Hepatocyte (in vitro differentiated cells): ENCODE measurements at regions not wholly inside any gene's neighbourhood (a gene's known extent, or its start where the extent isn't known, plus 50 kb on each side); places are given as distances from the start of the nearest gene placed in this dataset.

Source experiments
- DNase-seq: peaks from one replicate; pipeline ENCODE4 v3.0.0-alpha.2; 2016; ENCODE audit warnings: low spot score
- H2AFZ ChIP-seq: fragments of 200-600 bp; sonication (generic); 2 replicates; pipeline ENCODE4 v1.6.0; 2016; ENCODE audit warnings: antibody characterized with exemption, mild to moderate bottlenecking
- H3K27ac ChIP-seq: fragments of 200-600 bp; sonication (generic); 2 replicates; pipeline ENCODE4 v1.5.1; 2016; ENCODE audit warnings: mild to moderate bottlenecking
- H3K27me3 ChIP-seq: fragments of 200-600 bp; sonication (generic); 2 replicates; pipeline ENCODE4 v1.6.1; 2016
- H3K36me3 ChIP-seq: fragments of 200-600 bp; sonication (generic); replicated peaks from 2 replicates; pipeline ENCODE4 v1.5.1; 2016; ENCODE audit warnings: low read depth; ENCODE audit not compliant: insufficient read depth
- H3K4me1 ChIP-seq: fragments of 200-600 bp; sonication (generic); 2 replicates; pipeline ENCODE4 v1.5.1; 2016; ENCODE audit warnings: mild to moderate bottlenecking, moderate library complexity; ENCODE audit not compliant: insufficient read depth
- H3K4me2 ChIP-seq: fragments of 200-600 bp; sonication (generic); 2 replicates; pipeline ENCODE4 v1.6.0; 2016
- H3K4me3 ChIP-seq: fragments of 200-600 bp; sonication (generic); 2 replicates; pipeline ENCODE4 v1.5.1; 2016; ENCODE audit warnings: mild to moderate bottlenecking
- H3K79me2 ChIP-seq: fragments of 200-600 bp; sonication (generic); 2 replicates; pipeline ENCODE4 v1.6.0; 2017; ENCODE audit warnings: mild to moderate bottlenecking
- H3K9me2 ChIP-seq: fragments of 200-600 bp; sonication (generic); replicated peaks from 2 replicates; pipeline ENCODE4 v1.6.0; 2017; ENCODE audit warnings: mild to moderate bottlenecking; ENCODE audit not compliant: insufficient read depth
- H3K9me3 ChIP-seq: fragments of 200-600 bp; sonication (generic); 2 replicates; pipeline ENCODE4 v1.5.1; 2016; ENCODE audit warnings: low read depth, mild to moderate bottlenecking
- H4K20me1 ChIP-seq: fragments of 200-600 bp; sonication (generic); 2 replicates; pipeline ENCODE4 v1.6.0; 2016; ENCODE audit warnings: mild to moderate bottlenecking; ENCODE audit not compliant: insufficient read depth, poor library complexity, severe bottlenecking
- CTCF ChIP-seq: fragments of 200-600 bp; sonication (generic); IDR thresholded peaks from 2 replicates; pipeline ENCODE4 v1.5.1; 2016; ENCODE audit warnings: antibody characterized with exemption, mild to moderate bottlenecking; ENCODE audit not compliant: poor library complexity
- EZH2 ChIP-seq: fragments of 200-600 bp; sonication (generic); IDR thresholded peaks from 2 replicates; pipeline ENCODE4 v1.6.1; 2016; ENCODE audit warnings: antibody characterized with exemption, mild to moderate bottlenecking, borderline replicate concordance
- EZH2phosphoT487 ChIP-seq: fragments of 200-600 bp; sonication (generic); IDR thresholded peaks from one replicate; pipeline ENCODE4 v1.6.1; 2018; ENCODE audit warnings: antibody characterized with exemption, mild to moderate bottlenecking, low read depth, moderate library complexity; ENCODE audit not compliant: unreplicated experiment, severe bottlenecking
- WGBS: methylation state at CpG from one replicate; pipeline ENCODE4 v1.1.6; 2016; ENCODE audit warnings: low lambda C conversion rate; ENCODE audit errors: missing lambda C conversion rate; 5-methylcytosine and 5-hydroxymethylcytosine counted together

DNA sequence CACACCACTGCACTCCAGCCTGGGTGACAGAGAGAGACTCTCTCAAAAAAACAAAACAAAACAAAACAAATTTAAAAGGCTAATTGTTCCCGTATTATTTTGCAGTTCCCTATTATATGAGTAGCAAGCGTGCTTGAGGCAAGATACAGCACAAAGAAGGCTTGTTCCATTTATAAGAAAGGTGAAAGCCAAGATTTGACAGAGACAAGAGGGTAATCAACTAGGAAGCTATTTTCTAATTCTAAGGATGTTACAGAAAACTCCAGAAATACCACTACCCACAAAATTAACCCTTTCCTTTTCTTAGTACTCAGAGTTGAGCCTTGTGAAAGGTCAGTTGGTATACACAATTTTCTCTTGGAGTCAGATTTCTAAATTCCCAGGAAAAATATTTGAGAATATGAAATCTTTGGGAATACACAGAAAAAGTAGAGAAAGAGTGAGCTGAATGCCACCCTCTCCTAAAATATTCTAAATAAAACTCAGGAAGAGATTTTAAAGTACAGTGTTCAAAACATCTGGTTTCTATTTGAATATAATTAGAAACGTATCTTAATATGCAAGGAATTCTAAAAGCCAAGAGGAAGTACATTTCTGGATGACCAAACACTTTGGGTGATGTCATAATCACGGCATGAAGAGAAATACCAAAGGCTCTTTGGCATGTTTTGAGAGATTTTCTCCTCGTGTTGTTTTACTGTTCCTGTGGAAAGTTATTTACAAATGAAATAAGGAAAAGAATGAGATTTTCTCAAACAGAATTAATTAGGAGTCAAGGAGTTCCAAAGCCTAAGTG, 63.0 kb upstream of the FLT1 start:
- no peaks in the 10 kb centered on the region for H3K27me3 ChIP-seq
- H3K9me3 ChIP-seq: no peaks in the 10 kb centered on the region
- H3K36me3 ChIP-seq: no peaks in the 10 kb centered on the region
- WGBS: 49% methylated on average over 5 of the region's 5 CpGs
- H3K9me2 ChIP-seq: no peaks in the 10 kb centered on the region
- DNase-seq: no peak
- TF ChIP-seq CTCF: no peak
- no peak for TF ChIP-seq EZH2phosphoT487
- no peak for TF ChIP-seq EZH2
- H3K79me2 ChIP-seq: no peaks in the 10 kb centered on the region
- no peak overlapping the region for H2AFZ ChIP-seq
- no peaks in the 10 kb centered on the region for H3K4me1 ChIP-seq
- H3K4me3 ChIP-seq: no peak overlapping the region
- H3K27ac ChIP-seq: no peak overlapping the region
- no peaks in the 10 kb centered on the region for H4K20me1 ChIP-seq
- H3K4me2 ChIP-seq: no peak overlapping the region

GRCh38 chr13:28555096-28555495, 60.2 kb upstream of the FLT1 start:
- no peak for TF ChIP-seq EZH2phosphoT487
- TF ChIP-seq EZH2: no peak
- no peak for TF ChIP-seq CTCF
- no peaks in the 10 kb centered on the region for H3K4me1 ChIP-seq
- WGBS: 64% methylated on average over 7 of the region's 7 CpGs

DNA sequence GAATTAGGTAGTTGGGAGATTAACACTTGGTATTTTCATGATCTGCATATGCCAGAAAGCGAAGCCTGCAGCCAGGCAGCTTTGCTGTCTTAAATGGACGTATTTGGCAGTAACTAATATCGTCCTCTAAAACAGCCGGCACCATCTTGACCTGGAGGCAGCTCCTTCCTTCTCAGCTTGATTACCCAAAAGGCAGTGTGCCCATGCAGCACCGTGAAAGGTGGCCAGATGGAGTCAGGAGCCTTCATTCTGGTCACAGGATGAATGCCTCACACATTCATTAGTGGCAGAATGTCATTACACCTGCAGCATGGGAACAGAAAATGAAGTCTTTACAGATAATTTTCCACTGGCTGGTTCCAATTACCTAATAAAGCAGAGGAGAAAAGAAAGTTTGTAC, 59.0 kb upstream of the FLT1 start:
- H3K79me2 ChIP-seq: no peaks in the 10 kb centered on the region
- no peak overlapping the region for H3K4me2 ChIP-seq
- no peaks in the 10 kb centered on the region for H4K20me1 ChIP-seq
- H3K4me3 ChIP-seq: no peak overlapping the region
- H3K36me3 ChIP-seq: no peaks in the 10 kb centered on the region
- 83% methylated on average over 5 of the region's 5 CpGs for WGBS
- DNase-seq: no peak
- no peak overlapping the region for H2AFZ ChIP-seq
- no peaks in the 10 kb centered on the region for H3K9me2 ChIP-seq
- no peaks in the 10 kb centered on the region for H3K9me3 ChIP-seq
- no peak for TF ChIP-seq CTCF
- no peak for TF ChIP-seq EZH2phosphoT487
- TF ChIP-seq EZH2: no peak
- no peaks in the 10 kb centered on the region for H3K27me3 ChIP-seq
- peaks cover 1% of the 10 kb centered on the region for H3K4me1 ChIP-seq
- H3K27ac ChIP-seq: no peak overlapping the region

More at GRCh38 chr13:28555096-28555495, 60.2 kb upstream of the FLT1 start:
- Histone ChIP-seq H4K20me1 (no peaks in the 10 kb centered on the region), H3K9me3 (no peaks in the 10 kb centered on the region), H3K4me2 (no peak overlapping the region), H3K27me3 (no peaks in the 10 kb centered on the region), H3K4me3 (no peak overlapping the region), H3K27ac (no peak overlapping the region), H3K79me2 (no peaks in the 10 kb centered on the region), H3K9me2 (no peaks in the 10 kb centered on the region), H3K36me3 (no peaks in the 10 kb centered on the region), H2AFZ (no peak overlapping the region)
- DNase-seq: no peak

GRCh38 chr13:28552288-28552687, 57.4 kb upstream of the FLT1 start:
- H4K20me1 ChIP-seq: no peaks in the 10 kb centered on the region
- peaks cover 9% of the 10 kb centered on the region for H3K4me1 ChIP-seq
- no peak overlapping the region for H2AFZ ChIP-seq
- no peaks in the 10 kb centered on the region for H3K9me2 ChIP-seq
- no peak for DNase-seq
- TF ChIP-seq EZH2: no peak
- no peak overlapping the region for H3K4me3 ChIP-seq
- 56% methylated on average over 1 of the region's 1 CpG for WGBS
- H3K27me3 ChIP-seq: no peaks in the 10 kb centered on the region
- no peaks in the 10 kb centered on the region for H3K36me3 ChIP-seq
- H3K27ac ChIP-seq: no peak overlapping the region
- no peaks in the 10 kb centered on the region for H3K79me2 ChIP-seq
- no peak overlapping the region for H3K4me2 ChIP-seq
- no peaks in the 10 kb centered on the region for H3K9me3 ChIP-seq
